Skin epidermis (tissue), 12 donors: ENCODE measurements at regions not wholly inside any gene's neighbourhood (a gene's known extent, or its start where the extent isn't known, plus 50 kb on each side); places are given as distances from the start of the nearest gene placed in this dataset.
A peak's percentile ranks its signal among the peaks of the same experiment; 100 is the strongest.

Experiments
- H3K27ac ChIP-seq, 21 experiments: fragments of 200-600 bp; sonication (generic) in 11 of 21; one replicate each; pipeline ENCODE4 v1.5.0; 2020; ENCODE audit warnings: mild to moderate bottlenecking in 3 of 21, inconsistent platforms in 2 of 21, moderate library complexity in 2 of 21
- H3K4me3 ChIP-seq, 7 experiments: fragments of 200-600 bp; sonication (generic) in 2 of 7; one replicate each; pipeline ENCODE4 v1.5.0; 2020; ENCODE audit warnings: inconsistent platforms in 2 of 7, mild to moderate bottlenecking in 2 of 7, moderate library complexity in 1 of 7

DNA sequence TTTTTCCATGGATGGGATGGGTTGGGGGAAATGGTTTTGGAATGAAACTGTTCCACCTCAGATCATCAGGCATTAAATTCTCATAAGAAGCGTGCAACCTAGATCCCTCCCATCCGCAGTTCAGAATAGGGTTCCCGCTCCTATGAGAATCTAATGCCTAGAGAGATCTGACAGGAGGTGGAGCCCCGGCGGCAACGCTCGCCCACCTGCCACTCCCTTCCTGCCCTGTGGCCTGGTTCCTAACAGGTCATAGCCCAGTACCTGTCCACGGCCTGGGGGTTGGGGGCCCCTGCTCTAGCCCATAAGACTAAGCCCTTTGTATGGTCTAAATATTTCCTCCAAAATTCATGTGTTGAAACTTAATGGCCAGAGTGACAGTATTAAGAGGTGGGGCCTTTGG, 92.3 kb upstream of the SALL4 start:
- no peak overlapping the region for H3K27ac ChIP-seq

DNA sequence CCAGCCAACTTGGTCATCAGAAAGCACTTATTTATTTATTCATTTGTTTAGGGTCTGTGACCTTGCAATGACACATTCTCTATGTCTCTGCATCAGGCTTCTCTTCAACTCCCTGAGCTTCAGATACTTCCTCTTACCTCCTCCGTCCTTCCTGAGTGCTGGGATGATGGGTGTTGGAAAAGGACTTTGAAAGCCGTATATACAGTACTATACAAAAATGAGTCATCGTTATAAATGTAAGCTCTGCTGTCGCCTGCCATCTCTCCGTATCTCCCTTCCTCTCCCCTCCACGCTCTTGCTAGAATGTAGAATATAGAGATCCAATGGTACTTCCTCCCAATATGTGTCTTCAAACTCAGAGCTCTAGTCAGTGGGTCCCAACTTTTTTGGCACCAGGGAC, 91.9 kb upstream of the SALL4 start:
- H3K27ac ChIP-seq, result no peak overlapping the region

More for the DNA sequence above, 92.3 kb upstream of the SALL4 start:
- H3K4me3 ChIP-seq, result no peak overlapping the region

DNA sequence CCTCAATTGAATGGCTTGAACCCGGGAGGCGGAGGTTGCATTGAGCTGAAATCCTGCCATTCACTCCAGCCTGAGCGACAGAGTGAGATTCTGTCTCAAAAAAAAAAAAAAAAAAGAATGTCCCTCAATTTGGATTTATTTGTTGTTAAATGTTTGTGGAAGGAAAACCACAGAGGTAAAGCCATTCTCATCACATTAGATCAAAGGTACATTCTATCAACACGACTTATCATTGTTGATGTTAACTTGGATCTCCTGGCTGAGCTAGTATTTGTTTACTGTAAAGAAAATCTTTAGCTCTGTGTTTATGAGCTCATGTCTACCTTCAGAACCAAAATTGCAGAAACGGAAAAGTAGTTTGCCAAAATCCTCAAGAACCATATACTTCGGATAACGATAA, 91.4 kb upstream of the SALL4 start:
- Histone ChIP-seq H3K4me3 (no peak overlapping the region), H3K27ac (no peak overlapping the region)

More for the DNA sequence above, 91.9 kb upstream of the SALL4 start:
- no peak overlapping the region for H3K4me3 ChIP-seq

DNA sequence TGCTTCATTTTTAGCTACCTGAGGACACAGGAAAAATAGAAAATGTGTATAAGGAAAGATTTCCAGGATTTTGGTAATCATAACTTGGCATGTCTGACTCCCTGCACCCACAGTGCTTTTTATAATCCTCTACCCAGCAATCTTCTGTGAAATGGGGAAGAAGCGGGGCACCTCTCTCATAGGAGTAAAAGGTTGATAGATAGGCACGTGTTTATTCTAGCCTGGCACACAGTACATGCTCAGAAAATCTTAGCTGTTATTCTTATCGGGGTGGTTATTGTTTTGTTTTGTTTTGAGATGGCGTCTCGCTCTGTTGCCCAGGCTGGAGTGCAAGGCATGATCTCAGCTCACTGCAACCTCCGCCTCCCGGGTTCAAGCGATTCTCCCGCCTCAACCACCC, 87.7 kb upstream of the SALL4 start:
- no peak overlapping the region for H3K4me3 ChIP-seq
- H3K27ac ChIP-seq, result no peak overlapping the region

DNA sequence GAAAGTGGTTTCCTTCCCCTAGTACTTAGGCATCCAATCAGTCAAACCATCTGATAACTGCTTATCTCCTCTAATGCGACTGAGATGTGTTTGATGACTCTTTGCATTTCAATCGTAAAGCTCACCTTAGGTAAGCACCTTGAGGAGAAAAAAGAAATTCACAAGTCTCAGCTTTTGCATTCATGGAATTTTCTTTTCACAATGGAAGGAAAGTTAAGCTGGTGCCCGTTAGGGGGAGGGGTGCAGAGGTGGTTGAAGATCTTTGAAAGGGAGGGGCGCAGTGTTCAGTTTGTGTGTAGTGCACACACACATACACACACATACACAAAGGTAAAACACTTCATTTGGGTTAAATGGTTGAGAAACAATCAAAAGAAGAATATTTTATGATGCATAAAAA, 87.1 kb upstream of the SALL4 start:
- Histone ChIP-seq H3K27ac (no peak overlapping the region), H3K4me3 (no peak overlapping the region)

DNA sequence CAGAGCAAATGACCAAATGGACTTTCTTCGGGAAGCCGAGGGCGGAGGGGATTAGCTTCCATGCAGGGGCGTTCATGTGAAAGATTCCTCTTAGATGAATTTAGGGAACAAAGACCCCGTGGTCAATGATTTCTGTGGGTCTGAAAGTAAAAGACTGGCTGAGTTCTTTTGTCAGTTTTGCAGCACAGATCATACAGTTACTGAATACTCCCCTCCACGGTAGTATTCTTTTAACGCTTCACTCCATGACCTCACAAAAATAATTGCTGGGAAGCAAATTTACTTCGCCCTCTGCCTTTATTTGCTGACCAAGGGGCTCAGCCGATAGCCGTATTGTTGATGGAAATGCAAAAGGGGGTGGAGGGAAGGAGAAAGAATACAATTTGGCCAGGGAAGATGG, 86.0 kb upstream of the SALL4 start:
- no peak overlapping the region for H3K27ac ChIP-seq

DNA sequence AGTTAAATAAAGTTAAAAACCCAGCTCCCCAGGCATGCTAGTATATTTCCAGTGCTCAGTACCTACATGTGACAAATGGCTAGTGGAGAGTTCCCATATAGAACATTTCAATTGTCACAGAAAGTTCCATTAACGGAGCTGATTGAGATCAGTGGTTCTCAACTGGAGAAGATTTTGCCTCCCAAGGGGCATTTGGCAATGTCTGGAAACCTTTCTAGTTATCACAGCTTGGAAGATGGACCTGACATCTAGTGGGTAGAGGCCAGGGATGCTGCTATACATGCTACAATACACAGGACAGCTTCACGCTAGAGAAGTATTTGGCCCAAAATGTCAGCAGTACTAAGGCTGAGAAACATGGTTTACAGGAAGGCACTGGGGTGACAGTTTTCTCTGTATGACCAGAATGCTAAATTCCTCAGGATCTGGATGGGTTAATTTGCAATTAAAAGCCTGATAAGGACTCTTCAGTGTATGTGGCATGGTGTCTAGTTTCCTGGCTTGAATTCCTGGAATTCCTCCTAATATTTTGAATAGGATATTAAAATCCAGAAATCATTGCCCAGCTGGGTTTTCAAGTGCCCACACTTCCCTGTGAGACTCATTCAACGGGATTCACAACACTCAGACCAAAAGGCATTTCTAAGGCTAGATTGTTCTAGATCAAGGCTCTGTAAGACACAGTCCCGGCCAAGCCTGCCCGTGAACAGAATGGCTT, 84.7 kb upstream of the SALL4 start:
- Histone ChIP-seq H3K27ac (no peak overlapping the region), H3K4me3 (no peak overlapping the region)

More for the DNA sequence above, 86.0 kb upstream of the SALL4 start:
- H3K4me3 ChIP-seq, result no peak overlapping the region

DNA sequence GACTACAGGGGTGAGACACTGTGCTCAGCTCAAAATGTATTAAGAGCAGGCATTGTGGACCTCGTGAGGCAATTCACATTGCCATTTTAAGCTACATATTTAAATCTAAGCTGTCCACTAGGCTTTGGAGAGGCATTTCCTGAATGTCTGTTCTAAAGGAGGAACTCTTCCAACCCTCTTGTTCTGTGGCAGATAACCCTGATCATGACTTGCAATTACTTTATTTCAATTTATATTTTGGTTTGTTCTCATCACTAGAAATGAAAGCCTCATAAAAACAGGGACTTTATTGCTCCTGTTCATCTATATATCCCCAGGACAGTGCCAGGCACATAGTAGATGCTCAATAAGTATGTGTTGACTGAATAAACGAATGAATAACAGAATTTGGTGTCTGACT, 84.0 kb upstream of the SALL4 start:
- H3K4me3 ChIP-seq, result no peak overlapping the region
- no peak overlapping the region for H3K27ac ChIP-seq

DNA sequence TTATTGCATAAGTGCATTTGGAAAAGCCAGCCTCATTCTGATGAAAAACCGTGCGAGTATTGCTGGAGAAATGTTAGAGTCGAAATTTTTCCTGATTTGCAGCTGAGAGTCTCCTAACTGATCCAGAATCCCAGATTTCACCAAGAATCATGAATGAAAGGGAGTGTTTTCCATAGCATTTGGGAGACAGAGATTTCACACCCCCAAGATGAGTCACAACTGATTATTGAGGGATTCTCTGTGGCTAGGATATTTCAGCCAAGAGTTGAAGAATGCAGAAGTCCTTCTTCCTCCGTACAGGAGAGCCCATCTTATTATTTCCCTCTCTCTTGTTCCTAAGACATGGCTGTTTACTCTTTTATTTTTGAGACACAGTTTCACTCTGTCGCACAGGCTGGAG, 82.2 kb upstream of the SALL4 start:
- no peak overlapping the region for H3K27ac ChIP-seq
- H3K4me3 ChIP-seq, result no peak overlapping the region

DNA sequence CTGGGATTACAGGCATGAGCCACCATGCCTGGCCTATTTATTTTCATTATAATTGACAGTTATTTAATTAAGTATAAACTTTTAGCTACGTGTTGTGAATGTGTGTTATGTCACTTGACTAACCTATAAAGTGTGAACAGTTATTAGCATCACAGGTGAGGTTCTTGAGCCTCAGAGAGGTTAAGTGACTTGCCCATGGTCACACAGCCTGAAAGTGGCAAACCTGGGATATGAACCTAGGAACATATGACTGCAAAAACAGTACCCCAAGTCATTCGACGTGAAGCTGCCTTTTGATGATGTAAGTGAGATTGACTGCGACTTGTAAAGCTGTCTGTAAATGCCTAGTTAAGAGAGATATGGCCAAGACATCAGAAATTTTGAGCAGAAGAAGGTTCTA, 77.9 kb upstream of the SALL4 start:
- Histone ChIP-seq H3K4me3 (no peak overlapping the region), H3K27ac (no peak overlapping the region)

DNA sequence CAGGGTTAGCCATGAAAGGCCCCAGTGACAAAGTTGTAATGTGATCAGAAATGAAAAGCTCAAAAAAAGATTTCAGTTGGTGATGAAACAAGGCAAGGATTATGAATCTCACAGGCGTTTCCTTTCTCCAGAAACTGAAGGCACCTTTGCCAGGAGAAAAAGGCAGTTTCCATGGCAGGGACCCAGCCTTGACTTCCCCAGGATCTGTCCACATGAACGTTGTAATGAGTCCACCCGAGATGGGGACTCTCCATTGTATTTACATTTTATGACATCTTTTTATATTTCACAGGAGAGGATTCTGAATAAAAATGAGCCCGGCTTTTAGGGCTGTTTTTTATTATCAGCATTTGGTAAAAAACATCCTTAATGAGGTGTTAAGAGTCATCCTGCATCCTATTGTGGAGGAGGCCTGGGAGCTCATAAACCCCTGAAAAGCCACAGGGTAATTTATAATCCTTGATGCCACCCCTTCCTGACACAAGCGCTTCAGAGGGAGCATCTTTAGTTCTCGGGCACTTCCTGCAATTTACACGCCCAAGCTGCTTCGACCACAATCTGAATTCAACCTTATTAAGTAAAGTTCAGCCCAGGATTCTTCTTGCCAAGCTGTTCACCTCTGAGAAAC, 74.1 kb upstream of the SALL4 start:
- H3K27ac ChIP-seq, result no peak overlapping the region
- no peak overlapping the region for H3K4me3 ChIP-seq

DNA sequence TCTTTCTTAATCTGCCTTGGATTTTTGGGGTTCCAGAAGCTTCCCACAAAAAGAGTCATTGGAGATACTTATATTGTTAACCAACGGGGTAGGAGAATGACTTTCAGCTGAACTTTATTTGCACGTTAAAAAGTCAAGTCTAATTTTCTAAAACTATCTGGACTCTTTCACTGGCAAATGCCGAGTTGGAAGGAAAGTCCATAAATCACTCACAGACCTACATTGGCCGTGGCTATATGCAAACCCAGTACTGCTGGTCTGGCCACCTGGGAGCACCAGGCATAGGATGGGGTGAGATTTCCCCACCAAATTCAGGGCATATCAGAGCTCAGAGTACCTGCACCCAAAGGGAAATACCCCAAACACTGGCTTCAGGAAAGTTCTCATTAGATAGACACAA, 71.3 kb upstream of the SALL4 start:
- no peak overlapping the region for H3K4me3 ChIP-seq
- no peak overlapping the region for H3K27ac ChIP-seq

DNA sequence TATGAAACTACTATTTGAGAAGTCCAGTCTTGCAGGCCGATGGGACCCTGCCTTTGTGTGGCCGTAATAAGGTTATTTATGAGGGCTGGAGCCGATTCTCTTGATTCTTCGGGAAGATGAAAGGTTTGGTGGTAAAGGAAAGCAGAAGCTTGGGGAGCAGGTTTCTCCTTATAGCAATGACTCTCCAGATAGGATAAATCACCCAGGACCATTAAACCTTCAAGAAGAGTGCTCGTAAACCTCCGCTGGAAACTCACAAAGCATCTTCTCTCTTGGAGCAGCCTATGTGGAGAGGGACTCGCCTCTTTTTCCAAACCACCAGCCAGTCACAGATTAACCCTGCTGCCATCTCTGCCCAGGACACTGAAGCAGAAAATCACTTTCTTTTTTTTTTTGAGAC, 69.6 kb upstream of the SALL4 start:
- Histone ChIP-seq H3K27ac (no peak overlapping the region), H3K4me3 (no peak overlapping the region)

DNA sequence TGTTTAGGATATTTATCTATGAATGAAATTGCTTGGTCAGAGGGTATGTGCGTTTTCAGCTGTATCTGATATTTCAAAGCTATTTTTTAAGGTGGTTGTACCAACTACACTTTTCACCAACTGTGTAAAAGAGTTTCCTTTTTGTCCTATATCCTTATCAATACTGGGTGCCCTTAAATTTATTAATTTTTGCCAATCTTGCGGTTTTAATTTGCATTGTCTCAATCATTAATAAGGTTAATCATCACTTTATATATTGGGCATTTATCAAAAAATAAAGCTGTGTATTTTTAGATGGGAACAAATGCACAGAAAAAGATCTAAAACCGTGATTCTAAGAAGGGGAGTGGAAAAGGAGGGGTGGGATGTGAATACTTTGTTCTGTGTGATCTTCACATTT, 66.7 kb upstream of the SALL4 start:
- no peak overlapping the region for H3K4me3 ChIP-seq
- no peak overlapping the region for H3K27ac ChIP-seq

DNA sequence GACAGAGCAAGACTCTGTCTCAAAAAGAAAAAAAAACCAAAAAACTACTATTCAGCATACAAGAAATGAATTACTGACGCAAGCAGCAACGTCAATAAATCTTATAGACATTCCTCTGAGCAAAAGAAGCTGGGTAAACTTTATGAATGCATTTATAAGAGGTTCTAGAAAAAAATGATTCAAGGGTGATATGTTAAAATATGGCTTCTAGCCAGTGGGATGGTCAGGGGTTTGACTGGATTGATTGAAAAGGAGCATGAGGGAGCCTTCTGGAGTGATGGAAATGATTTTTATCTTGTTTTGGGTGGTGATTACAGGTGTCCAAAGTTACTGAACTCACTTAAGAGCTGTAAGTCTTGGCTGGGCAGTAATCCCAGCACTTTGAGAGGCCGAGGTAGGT, 64.9 kb upstream of the SALL4 start:
- Histone ChIP-seq H3K27ac (no peak overlapping the region), H3K4me3 (no peak overlapping the region)

DNA sequence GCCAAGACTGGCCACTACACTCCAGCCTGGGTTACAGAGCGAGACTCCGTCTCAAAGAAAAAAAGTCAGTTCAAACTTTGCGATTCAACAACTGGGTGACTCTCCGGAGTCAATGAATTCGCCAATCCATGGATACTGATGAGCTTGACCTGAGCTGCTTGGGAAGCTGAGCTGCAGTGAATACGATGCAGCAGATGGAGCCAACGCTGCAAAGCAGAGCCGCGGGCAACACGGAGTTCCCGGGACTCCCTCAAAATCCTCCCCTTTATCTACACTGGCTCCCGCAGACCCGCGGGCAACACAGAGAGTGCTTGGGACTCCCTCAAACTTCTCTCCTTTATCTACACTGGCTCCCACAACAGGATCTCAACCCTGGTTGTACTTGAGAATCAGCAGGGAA, 62.6 kb upstream of the SALL4 start:
- H3K27ac ChIP-seq, result no peak overlapping the region
- no peak overlapping the region for H3K4me3 ChIP-seq

DNA sequence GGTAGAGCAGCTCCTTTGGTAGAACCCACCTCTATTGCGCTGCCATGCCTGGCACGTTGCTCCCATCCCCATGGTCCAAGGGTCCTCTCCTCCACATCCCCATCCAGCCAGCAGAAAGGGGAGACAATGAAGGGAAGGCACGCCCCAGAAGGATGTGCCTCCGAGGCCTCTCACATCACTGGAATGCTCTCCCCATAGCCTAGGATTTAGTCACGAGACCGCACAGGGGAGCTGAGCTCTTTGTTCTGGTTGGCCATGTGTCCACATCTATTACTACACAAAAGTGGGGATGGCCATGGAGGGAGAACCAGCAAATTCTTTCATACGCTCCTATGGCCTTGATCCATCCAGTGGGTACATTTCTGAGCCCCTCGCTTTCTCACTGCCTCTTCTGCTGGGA, 60.5 kb upstream of the SALL4 start:
- Histone ChIP-seq H3K27ac (peak overlapping the region in 1 of 21 experiments; percentile 27), H3K4me3 (no peak overlapping the region)

DNA sequence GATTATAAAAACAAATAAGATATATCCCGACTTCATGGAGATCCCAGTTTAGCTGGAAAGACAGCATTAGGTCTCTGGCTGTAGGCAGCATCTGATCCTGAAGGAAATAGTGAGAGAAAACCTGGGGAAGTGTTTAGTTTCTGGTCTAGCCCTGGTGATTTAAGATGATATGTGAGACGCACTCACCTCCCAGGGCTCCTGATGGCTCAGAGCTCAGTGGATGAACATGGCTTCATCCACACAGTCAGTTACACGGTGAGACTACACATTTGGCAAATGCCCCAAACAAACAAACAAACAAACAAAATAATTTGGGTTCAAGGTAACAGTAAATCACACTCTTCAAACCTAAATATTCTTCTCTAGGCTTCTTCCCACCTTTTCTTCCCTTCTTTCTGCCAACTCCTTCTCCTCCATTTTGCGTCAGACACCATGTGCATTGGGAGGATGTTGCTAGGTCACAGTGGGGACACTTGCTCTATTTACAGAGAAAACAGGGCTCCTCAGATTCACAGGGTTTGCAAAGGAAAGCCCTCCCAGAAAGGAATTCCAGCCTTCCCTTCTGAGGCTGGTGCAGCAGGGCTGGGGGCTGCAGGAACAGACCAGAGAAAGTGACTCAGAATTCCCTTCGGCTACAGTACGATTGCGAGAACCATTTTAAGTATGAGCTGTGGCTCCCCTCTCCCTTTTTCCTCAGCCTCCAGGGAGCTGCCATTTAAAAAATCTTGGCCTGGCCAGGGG, 59.6 kb upstream of the SALL4 start:
- H3K27ac ChIP-seq, result peak overlapping the region in 3 of 21 experiments; percentile 27 to 59 (median 49)
- H3K4me3 ChIP-seq, result no peak overlapping the region

DNA sequence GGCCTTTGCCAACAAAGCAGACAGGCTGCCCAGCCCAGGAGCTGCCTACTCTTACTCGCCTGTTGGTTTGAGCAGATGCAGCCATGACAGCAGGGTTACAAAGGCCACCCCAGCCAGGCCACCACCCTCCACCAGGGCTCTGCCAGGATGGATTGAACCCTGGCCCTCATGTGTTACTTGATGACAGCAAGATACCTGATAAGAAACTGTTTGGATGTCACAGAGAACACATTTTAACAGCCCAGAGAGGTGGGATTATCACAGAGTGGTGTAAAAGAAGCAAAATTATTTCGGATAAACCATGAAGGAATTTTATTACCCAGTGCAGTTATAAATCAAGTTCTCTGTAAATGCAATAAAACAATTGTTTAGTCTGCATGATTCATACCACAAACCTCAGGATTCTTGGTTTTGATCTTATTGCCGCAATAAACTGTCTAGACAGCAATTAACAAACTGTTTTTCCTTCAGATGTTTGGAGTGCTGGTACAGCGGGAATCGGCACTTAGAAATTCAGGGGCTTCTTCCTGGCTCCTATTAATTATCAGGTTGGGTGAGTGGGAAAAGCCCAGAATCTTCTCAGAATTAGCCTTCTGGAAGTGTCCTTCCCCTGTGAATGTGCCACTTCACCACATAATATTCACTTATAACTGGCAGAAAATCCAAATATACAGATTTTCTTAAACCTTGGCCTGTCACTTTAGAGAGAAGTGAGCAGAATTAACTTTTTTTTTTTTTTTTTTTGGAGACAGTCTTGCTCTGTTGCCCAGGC, 58.0 kb upstream of the SALL4 start:
- Histone ChIP-seq H3K4me3 (no peak overlapping the region), H3K27ac (peak overlapping the region in 4 of 21 experiments; percentile 34 to 77 (median 51))

DNA sequence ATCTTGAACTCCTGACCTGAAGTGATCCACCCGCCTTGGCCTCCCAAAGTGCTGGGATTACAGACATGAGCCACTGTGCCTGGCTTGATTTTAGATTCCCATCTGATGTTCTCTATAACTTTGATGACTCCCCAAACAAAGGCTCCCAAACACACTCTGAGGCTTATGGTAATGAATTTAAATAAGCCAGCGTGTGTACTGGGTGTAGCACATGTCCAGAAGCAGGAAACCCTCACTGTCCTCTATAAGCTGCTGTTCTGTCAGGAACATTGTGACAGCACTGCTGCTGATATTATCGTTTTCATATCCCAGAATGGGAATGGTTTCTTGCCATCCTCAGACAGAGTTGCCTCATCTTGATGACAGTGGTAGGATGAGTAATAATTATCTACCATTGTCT, 54.1 kb upstream of the SALL4 start:
- H3K4me3 ChIP-seq, result no peak overlapping the region
- no peak overlapping the region for H3K27ac ChIP-seq
